Osteocyte (in vitro differentiated cells): ENCODE measurements at regions not wholly inside any gene's neighbourhood (a gene's known extent, or its start where the extent isn't known, plus 50 kb on each side); places are given as distances from the start of the nearest gene placed in this dataset.

Experiments used
- DNase-seq: peaks from one replicate; pipeline ENCODE4 v3.0.0; 2021; ENCODE audit warnings: mixed read lengths; ENCODE audit not compliant: unreplicated experiment; ENCODE audit errors: extremely low spot score
- H3K27ac Mint-ChIP-seq: one replicate; pipeline ENCODE4 v1.8.0; 2021; ENCODE audit warnings: mild to moderate bottlenecking, mixed read lengths; ENCODE audit not compliant: unreplicated experiment
- H3K27me3 Mint-ChIP-seq: one replicate; pipeline ENCODE4 v1.8.0; 2021; ENCODE audit warnings: mixed read lengths; ENCODE audit not compliant: unreplicated experiment
- H3K36me3 Mint-ChIP-seq: one replicate; pipeline ENCODE4 v1.8.0; 2021; ENCODE audit warnings: mixed read lengths; ENCODE audit not compliant: unreplicated experiment
- H3K4me1 Mint-ChIP-seq: one replicate; pipeline ENCODE4 v1.8.0; 2021; ENCODE audit warnings: mixed read lengths; ENCODE audit not compliant: unreplicated experiment
- H3K4me3 Mint-ChIP-seq: one replicate; pipeline ENCODE4 v1.8.0; 2021; ENCODE audit warnings: mild to moderate bottlenecking, moderate library complexity, mixed read lengths; ENCODE audit not compliant: unreplicated experiment
- H3K9me3 Mint-ChIP-seq: one replicate; pipeline ENCODE4 v1.8.0; 2021; ENCODE audit warnings: mixed read lengths; ENCODE audit not compliant: unreplicated experiment
- TF ChIP-seq, protein P1 (sequence below): fragments of 200-600 bp; sonication (generic); IDR thresholded peaks from 2 replicates; pipeline ENCODE4 v1.5.0; 2021; ENCODE audit warnings: antibody characterized with exemption, mild to moderate bottlenecking, moderate library complexity

DNA sequence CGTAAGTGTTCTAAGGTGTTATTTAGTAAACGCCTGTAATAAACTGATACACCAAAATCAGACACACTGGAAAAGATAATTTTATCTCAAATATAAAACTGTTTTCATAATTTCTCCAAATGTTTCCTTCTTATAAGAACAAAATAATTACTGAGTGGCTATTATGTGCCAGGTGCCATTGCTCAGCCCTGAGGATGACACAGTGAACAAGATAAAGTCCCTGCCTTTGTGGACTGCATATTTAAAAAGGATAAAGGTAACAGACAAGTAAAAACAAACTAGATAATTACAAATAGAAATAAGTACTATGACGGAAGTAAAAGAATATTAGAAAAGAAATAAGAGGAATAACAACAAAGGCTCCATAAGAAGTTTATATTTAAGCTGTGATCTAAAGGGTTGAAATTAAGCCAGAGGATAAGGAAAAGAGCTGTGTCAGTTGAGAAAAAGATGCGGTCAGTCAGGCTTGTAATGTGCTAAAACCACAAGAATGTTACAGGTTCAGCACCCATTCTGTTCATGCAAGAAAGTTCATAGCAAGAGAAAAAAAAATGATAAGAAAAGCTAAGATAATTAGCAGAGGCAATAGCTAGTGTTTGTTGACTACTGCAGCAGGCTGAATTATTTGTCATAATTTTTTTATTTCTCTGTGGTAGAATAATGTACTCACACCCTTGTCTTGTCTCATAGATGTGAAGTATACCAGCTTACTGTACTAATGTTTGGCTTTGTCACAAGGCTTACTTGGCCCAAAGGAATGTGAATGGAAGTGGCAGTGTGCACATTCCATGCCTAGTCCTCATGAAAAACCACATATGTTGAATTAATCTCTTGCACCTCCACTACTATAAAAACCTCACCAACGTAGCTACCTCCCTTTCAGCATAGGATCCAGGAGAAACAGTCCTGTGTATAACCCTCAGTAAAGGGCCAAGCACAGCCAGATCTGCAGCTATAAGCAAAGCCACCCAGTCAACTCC is 75.1 kb downstream of the CRPPA start:
- H3K36me3 Mint-ChIP-seq: peaks cover 5% of the 10 kb centered on the region
- peak overlapping the region; percentile 57 for H3K27ac Mint-ChIP-seq
- TF ChIP-seq, protein P1, sequence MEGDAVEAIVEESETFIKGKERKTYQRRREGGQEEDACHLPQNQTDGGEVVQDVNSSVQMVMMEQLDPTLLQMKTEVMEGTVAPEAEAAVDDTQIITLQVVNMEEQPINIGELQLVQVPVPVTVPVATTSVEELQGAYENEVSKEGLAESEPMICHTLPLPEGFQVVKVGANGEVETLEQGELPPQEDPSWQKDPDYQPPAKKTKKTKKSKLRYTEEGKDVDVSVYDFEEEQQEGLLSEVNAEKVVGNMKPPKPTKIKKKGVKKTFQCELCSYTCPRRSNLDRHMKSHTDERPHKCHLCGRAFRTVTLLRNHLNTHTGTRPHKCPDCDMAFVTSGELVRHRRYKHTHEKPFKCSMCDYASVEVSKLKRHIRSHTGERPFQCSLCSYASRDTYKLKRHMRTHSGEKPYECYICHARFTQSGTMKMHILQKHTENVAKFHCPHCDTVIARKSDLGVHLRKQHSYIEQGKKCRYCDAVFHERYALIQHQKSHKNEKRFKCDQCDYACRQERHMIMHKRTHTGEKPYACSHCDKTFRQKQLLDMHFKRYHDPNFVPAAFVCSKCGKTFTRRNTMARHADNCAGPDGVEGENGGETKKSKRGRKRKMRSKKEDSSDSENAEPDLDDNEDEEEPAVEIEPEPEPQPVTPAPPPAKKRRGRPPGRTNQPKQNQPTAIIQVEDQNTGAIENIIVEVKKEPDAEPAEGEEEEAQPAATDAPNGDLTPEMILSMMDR: no peak
- DNase-seq: no peak
- peaks cover 21% of the 10 kb centered on the region for H3K9me3 Mint-ChIP-seq
- peaks cover 33% of the 10 kb centered on the region for H3K4me1 Mint-ChIP-seq
- no peak overlapping the region for H3K4me3 Mint-ChIP-seq
- H3K27me3 Mint-ChIP-seq: no peaks in the 10 kb centered on the region

DNA sequence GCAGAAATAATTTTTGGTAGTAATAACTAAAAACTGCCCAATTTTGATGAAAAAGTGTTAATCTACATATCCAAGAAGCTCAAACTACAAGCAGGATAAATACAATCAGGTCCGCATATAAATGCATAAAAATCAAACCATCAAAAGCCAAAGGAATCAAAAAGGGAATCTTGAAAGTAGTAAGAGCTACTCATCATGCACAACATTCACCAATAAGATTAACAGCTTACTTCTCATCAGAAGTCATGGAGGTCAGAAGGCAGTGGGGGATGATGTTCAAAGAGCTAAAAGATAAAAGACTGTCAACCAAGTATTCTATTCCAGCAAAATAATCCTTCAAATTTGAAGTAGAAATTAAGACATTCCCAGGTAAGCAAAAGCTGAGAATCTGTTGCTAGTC is 76.4 kb downstream of the CRPPA start:
- no peaks in the 10 kb centered on the region for H3K27me3 Mint-ChIP-seq
- no peak overlapping the region for H3K4me3 Mint-ChIP-seq
- no peak overlapping the region for H3K27ac Mint-ChIP-seq
- H3K36me3 Mint-ChIP-seq: peaks cover 8% of the 10 kb centered on the region
- peaks cover 33% of the 10 kb centered on the region for H3K4me1 Mint-ChIP-seq
- peaks cover 22% of the 10 kb centered on the region for H3K9me3 Mint-ChIP-seq
- DNase-seq: no peak
- TF ChIP-seq, protein P1: no peak

DNA sequence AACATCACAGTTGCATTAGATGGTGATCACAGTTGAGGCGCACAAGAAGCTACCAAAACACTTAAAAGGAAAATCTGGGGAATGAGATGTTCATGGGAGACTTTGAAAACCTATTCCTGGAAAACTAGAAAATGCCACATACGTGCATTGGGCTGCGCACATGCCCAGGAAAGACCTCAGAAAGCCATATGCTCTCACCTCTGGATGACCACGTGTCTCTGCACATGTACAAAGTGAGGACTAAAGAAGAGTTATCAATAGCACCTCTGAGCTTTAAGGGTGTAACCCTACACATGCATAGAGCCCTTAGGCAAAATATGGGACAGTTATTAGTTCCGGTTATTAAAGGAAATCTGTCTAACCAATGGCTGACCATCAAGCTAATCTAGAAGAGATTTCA is 77.7 kb downstream of the CRPPA start:
- Mint-ChIP-seq H3K36me3 (peaks cover 6% of the 10 kb centered on the region), H3K4me3 (no peak overlapping the region)
- TF ChIP-seq, protein P1: no peak

DNA sequence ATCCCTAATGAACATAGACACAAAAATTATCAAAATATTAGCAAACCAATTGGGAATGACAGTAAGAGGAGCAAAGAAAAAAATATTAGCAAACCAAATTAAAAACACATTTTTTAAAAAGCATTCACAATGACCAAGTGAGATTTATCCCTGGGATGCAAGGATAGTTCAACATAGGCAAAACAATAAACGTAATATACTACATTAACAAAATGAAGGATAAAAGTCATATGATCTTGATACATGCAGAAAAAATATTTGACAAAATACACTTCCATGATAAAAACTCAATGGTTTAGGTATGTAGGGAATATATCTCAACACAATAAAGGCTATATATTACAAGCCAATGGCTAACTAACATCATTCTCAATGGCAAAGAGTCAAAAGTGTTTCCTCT is 83.3 kb downstream of the CRPPA start:
- DNase-seq: no peak
- TF ChIP-seq, protein P1: no peak
- H3K4me3 Mint-ChIP-seq: no peak overlapping the region
- no peaks in the 10 kb centered on the region for H3K27me3 Mint-ChIP-seq
- no peak overlapping the region for H3K27ac Mint-ChIP-seq
- H3K9me3 Mint-ChIP-seq: peaks cover 34% of the 10 kb centered on the region
- H3K36me3 Mint-ChIP-seq: peaks cover 3% of the 10 kb centered on the region
- H3K4me1 Mint-ChIP-seq: no peaks in the 10 kb centered on the region

More for the DNA sequence above, 77.7 kb downstream of the CRPPA start:
- H3K4me1 Mint-ChIP-seq: peaks cover 33% of the 10 kb centered on the region
- DNase-seq: no peak
- no peaks in the 10 kb centered on the region for H3K27me3 Mint-ChIP-seq
- H3K27ac Mint-ChIP-seq: no peak overlapping the region
- H3K9me3 Mint-ChIP-seq: peaks cover 20% of the 10 kb centered on the region

DNA sequence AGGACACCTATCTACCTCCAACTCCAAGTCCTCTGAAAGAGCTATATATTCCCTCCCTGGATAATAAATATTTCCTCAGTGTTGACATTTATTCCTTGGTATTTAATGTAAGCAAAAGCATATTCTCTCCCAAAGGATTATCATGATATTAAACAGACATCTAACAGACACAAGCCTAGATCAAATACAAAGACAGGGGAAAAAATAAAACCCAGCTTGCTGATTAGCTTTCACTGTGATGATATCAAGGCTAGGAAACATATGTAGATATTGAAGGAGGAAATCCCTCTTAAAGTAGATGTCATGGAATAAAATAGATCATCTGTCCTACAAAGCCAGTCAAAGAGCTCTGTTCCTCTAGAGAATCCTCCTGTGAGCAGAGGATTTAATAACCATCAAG is 95.2 kb downstream of the CRPPA start:
- no peak overlapping the region for H3K27ac Mint-ChIP-seq
- TF ChIP-seq, protein P1: no peak
- DNase-seq: no peak
- H3K9me3 Mint-ChIP-seq: peaks cover 6% of the 10 kb centered on the region
- H3K4me3 Mint-ChIP-seq: no peak overlapping the region
- H3K27me3 Mint-ChIP-seq: no peaks in the 10 kb centered on the region
- peaks cover 4% of the 10 kb centered on the region for H3K4me1 Mint-ChIP-seq
- H3K36me3 Mint-ChIP-seq: peaks cover 2% of the 10 kb centered on the region
